ENCODE measurements at regions not wholly inside any gene's neighbourhood (a gene's known extent, or its start where the extent isn't known, plus 50 kb on each side); places are given as distances from the start of the nearest gene placed in this dataset.

DNA sequence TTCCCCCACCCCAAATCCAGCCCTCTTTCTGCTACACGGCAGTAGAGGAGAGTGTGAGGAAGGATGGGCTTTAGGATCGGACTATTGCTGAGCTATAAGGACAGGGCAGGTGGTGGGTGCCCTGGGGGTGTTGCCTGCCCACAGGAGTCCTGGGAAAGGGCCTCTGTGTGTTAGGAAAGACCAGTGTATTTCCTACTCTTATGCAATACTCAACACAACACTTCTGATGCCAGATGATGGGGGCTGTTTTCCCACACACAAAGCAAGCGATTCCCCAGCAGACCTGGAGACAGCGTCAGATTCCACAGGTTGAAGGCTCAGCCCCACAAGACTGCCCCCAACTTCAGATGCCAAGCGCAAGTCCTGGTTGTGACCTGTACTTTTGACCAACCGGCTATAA lies 91.0 kb upstream of the LCLAT1 start:
- TF ChIP-seq POLR2A (IDR thresholded peaks at IDR 0.05; ENCODE audit: borderline replicate concordance, extremely low read depth, insufficient read depth, insufficient read length): no peak
- TF ChIP-seq, protein P1, sequence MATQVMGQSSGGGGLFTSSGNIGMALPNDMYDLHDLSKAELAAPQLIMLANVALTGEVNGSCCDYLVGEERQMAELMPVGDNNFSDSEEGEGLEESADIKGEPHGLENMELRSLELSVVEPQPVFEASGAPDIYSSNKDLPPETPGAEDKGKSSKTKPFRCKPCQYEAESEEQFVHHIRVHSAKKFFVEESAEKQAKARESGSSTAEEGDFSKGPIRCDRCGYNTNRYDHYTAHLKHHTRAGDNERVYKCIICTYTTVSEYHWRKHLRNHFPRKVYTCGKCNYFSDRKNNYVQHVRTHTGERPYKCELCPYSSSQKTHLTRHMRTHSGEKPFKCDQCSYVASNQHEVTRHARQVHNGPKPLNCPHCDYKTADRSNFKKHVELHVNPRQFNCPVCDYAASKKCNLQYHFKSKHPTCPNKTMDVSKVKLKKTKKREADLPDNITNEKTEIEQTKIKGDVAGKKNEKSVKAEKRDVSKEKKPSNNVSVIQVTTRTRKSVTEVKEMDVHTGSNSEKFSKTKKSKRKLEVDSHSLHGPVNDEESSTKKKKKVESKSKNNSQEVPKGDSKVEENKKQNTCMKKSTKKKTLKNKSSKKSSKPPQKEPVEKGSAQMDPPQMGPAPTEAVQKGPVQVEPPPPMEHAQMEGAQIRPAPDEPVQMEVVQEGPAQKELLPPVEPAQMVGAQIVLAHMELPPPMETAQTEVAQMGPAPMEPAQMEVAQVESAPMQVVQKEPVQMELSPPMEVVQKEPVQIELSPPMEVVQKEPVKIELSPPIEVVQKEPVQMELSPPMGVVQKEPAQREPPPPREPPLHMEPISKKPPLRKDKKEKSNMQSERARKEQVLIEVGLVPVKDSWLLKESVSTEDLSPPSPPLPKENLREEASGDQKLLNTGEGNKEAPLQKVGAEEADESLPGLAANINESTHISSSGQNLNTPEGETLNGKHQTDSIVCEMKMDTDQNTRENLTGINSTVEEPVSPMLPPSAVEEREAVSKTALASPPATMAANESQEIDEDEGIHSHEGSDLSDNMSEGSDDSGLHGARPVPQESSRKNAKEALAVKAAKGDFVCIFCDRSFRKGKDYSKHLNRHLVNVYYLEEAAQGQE (IDR thresholded peaks at IDR 0.05; ENCODE audit: low read depth): no peak
